KMS-11 (cell line): ENCODE measurements at regions not wholly inside any gene's neighbourhood (a gene's known extent, or its start where the extent isn't known, plus 50 kb on each side); places are given as distances from the start of the nearest gene placed in this dataset.

Source experiments
- H2AFZ ChIP-seq: fragments of 200-600 bp; sonication (generic); 2 replicates; pipeline ENCODE4 v1.6.1; 2016; ENCODE audit warnings: antibody characterized with exemption, mixed run types, low read depth
- H3K27ac ChIP-seq: fragments of 200-600 bp; sonication (generic); 2 replicates; pipeline ENCODE4 v1.6.1; 2016; ENCODE audit warnings: mild to moderate bottlenecking, mixed run types
- H3K27me3 ChIP-seq: fragments of 200-600 bp; sonication (generic); 2 replicates; pipeline ENCODE4 v1.6.1; 2017; ENCODE audit warnings: mild to moderate bottlenecking, low read depth, mixed run types, moderate library complexity; ENCODE audit not compliant: insufficient read depth
- H3K36me3 ChIP-seq: fragments of 200-600 bp; sonication (generic); 2 replicates; pipeline ENCODE4 v1.6.1; 2017; ENCODE audit warnings: mild to moderate bottlenecking, mixed run types; ENCODE audit not compliant: insufficient read depth
- H3K4me1 ChIP-seq: fragments of 200-600 bp; sonication (generic); 2 replicates; pipeline ENCODE4 v1.6.1; 2016; ENCODE audit warnings: mild to moderate bottlenecking, low read depth, mixed run types; ENCODE audit not compliant: poor library complexity, severe bottlenecking
- H3K4me2 ChIP-seq: fragments of 200-600 bp; sonication (generic); 2 replicates; pipeline ENCODE4 v1.7.0; 2016; ENCODE audit warnings: mild to moderate bottlenecking, mixed run types
- H3K4me3 ChIP-seq: fragments of 200-600 bp; sonication (generic); IDR thresholded peaks from 2 replicates; pipeline ENCODE4 v1.6.1; 2017; ENCODE audit warnings: low read depth, low read length, mixed read lengths; ENCODE audit not compliant: insufficient read depth
- H3K79me2 ChIP-seq: fragments of 200-600 bp; sonication (generic); 2 replicates; pipeline ENCODE4 v1.6.1; 2016; ENCODE audit warnings: low read depth, mixed run types; ENCODE audit not compliant: insufficient read depth
- H3K9ac ChIP-seq: fragments of 200-600 bp; sonication (generic); 2 replicates; pipeline ENCODE4 v1.6.1; 2016; ENCODE audit warnings: mild to moderate bottlenecking, mixed run types
- H4K20me1 ChIP-seq: fragments of 200-600 bp; sonication (generic); 2 replicates; pipeline ENCODE4 v1.6.1; 2016; ENCODE audit warnings: mild to moderate bottlenecking, mixed run types; ENCODE audit not compliant: insufficient read depth
- CTCF ChIP-seq: fragments of 200-600 bp; sonication (generic); conservative IDR thresholded peaks from 2 replicates; pipeline ENCODE4 v1.6.1; 2017; ENCODE audit warnings: low read depth, mild to moderate bottlenecking, antibody characterized with exemption, low read length, moderate library complexity, mixed read lengths

DNA sequence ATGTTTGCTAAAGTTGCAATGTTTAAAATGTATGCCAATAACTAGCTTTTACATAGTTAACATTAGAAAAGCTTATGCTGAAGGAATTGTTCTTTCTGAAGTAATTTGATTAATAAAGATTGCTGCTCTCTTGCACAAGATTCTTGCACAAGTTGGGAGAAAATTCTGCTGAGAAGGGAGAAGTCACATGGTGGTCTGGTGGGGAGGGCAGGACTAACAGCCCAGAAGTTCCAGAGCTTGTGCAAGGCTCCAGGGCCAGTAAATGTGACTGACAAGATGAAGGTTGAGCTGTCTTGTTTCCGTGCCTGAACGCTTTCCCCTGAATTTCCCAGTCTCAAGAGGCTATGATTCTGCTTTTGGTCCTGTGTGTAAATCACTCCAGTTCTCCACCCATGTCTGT is 112.9 kb upstream of the VCX start:
- Histone ChIP-seq H2AFZ (no peak overlapping the region), H3K36me3 (no peaks in the 10 kb centered on the region), H3K4me1 (no peaks in the 10 kb centered on the region), H3K27ac (no peak overlapping the region), H3K79me2 (no peaks in the 10 kb centered on the region), H3K4me3 (no peak overlapping the region), H3K4me2 (no peak overlapping the region), H3K27me3 (no peaks in the 10 kb centered on the region), H3K9ac (no peak overlapping the region), H4K20me1 (no peaks in the 10 kb centered on the region)
- no peak for TF ChIP-seq CTCF

GRCh38 chrX:7720519-7720918 is 122.5 kb upstream of the VCX start:
- no peaks in the 10 kb centered on the region for H3K27me3 ChIP-seq
- no peak for TF ChIP-seq CTCF
- no peaks in the 10 kb centered on the region for H4K20me1 ChIP-seq
- no peak overlapping the region for H3K4me3 ChIP-seq
- H3K27ac ChIP-seq, result no peak overlapping the region
- H3K36me3 ChIP-seq, result no peaks in the 10 kb centered on the region
- no peaks in the 10 kb centered on the region for H3K79me2 ChIP-seq
- no peak overlapping the region for H2AFZ ChIP-seq
- no peak overlapping the region for H3K4me2 ChIP-seq
- H3K9ac ChIP-seq, result no peak overlapping the region
- H3K4me1 ChIP-seq, result no peaks in the 10 kb centered on the region

- H3K4me2 ChIP-seq, result no peak overlapping the region
- no peaks in the 10 kb centered on the region for H3K79me2 ChIP-seq
- no peak for TF ChIP-seq CTCF
- no peaks in the 10 kb centered on the region for H3K4me1 ChIP-seq
- H3K36me3 ChIP-seq, result no peaks in the 10 kb centered on the region
- H4K20me1 ChIP-seq, result no peaks in the 10 kb centered on the region
- H3K9ac ChIP-seq, result no peak overlapping the region
- no peak overlapping the region for H3K4me3 ChIP-seq
- H3K27me3 ChIP-seq, result no peaks in the 10 kb centered on the region
- no peak overlapping the region for H2AFZ ChIP-seq
- no peak overlapping the region for H3K27ac ChIP-seq
Measured at GRCh38 chrX:7714351-7714750, 128.6 kb upstream of the VCX start.

- H3K4me1 ChIP-seq, result no peaks in the 10 kb centered on the region
- TF ChIP-seq CTCF, result no peak
- no peak overlapping the region for H3K4me2 ChIP-seq
- no peak overlapping the region for H2AFZ ChIP-seq
- no peaks in the 10 kb centered on the region for H3K27me3 ChIP-seq
- no peaks in the 10 kb centered on the region for H3K79me2 ChIP-seq
- no peaks in the 10 kb centered on the region for H4K20me1 ChIP-seq
- no peak overlapping the region for H3K27ac ChIP-seq
- H3K9ac ChIP-seq, result no peak overlapping the region
- no peak overlapping the region for H3K4me3 ChIP-seq
- H3K36me3 ChIP-seq, result no peaks in the 10 kb centered on the region
Measured at GRCh38 chrX:7711167-7711566, 131.8 kb upstream of the VCX start.

DNA sequence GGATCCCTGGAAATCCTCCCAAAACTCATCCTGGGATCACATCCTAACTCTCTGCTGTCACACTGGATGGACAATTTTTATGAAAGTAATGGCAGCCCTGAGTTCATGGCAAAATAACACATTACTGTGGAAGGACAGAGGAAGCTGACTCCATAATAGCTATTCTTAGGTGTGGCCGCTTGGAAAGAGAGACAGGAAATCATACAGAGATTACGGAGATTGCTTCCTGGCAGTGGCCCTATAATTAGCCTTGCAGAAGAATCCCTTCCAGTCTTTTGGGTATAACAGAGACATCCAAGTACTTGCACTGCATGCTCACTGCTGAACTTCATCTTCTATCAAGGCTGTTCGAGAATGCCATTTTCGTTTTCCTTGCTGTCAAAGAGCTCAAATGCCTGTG is 133.1 kb upstream of the VCX start:
- Histone ChIP-seq H3K4me3 (no peak overlapping the region), H3K27me3 (no peaks in the 10 kb centered on the region), H3K4me2 (no peak overlapping the region), H3K9ac (no peak overlapping the region), H3K79me2 (no peaks in the 10 kb centered on the region), H3K4me1 (no peaks in the 10 kb centered on the region), H3K27ac (no peak overlapping the region), H2AFZ (no peak overlapping the region), H4K20me1 (no peaks in the 10 kb centered on the region), H3K36me3 (no peaks in the 10 kb centered on the region)
- no peak for TF ChIP-seq CTCF
